GM18499 (cell line): ENCODE measurements at regions not wholly inside any gene's neighbourhood (a gene's known extent, or its start where the extent isn't known, plus 50 kb on each side); places are given as distances from the start of the nearest gene placed in this dataset.

ENCODE experiments used
- ATAC-seq: cut with Tn5 transposase; IDR thresholded peaks from one replicate; pipeline ENCODE4 v1.9.1; 2021; ENCODE audit warnings: moderate number of reproducible peaks; ENCODE audit not compliant: insufficient read depth, unreplicated experiment

DNA sequence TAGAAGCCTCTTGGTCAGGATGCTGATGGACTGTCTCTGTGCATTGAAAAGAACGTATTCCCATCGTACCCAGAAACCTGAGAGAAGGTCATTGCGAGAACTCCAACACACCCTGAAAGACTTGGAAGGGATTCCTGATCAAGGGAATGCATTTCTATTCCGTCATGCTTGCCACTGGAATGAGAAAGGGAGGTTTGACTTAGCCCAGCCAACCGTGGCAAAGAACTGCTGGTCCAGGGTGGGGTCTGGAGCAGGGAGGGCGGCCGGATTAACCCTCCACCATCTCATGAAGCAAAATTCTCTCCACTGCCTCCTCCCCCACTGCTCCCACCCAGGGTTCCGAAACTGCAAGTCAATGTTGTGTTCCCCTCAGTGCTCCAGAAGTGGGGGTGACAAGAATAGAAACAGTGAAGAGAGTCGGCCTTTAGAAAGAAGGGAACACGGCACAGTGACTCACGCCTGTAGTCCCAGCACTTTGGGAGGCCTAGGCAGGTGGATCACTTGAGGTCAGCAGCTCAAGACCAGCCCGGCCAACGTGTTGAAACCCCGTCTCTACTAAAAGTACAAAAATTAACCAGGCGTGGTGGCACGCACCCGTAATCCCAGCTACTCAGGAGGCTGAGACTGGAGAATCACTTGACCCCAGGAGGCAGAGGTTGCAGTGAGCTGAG lies 137.5 kb upstream of the MGMT start:
- ATAC-seq, result no peak

- no peak for ATAC-seq
Observed at GRCh38 chr10:129330211-129330610, 136.8 kb upstream of the MGMT start.

DNA sequence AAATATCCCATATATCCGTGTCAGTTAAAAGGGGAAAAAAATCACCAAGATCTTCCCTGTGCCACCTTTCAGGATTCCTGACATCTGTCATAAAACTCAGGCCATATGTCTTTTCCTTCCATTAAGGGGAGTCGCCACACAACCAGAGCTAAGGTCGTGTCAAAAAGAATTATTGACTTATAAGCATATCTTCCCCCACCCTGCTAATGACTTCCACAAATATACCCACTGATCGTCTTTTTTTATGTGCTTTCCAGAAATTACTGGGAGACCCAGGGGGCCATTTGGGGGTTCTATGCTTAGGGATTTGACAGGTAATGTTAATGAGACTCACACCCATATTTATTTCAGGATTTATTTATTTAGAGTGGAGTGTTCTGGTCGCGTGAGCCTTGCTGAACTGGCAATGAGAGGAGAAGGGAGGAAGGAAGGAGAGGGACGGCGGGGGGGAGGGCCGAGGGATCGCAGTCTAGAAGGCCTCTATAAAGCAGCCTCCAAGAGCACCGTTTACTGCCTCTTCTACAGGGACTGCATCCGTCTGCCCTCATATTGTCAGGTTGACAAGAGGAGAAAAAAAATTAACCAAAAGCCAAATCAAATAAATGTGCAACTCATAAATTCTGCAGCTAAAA lies 135.7 kb upstream of the MGMT start:
- ATAC-seq, result no peak

GRCh38 chr10:129331839-129332220 lies 135.2 kb upstream of the MGMT start:
- ATAC-seq, result no peak

DNA sequence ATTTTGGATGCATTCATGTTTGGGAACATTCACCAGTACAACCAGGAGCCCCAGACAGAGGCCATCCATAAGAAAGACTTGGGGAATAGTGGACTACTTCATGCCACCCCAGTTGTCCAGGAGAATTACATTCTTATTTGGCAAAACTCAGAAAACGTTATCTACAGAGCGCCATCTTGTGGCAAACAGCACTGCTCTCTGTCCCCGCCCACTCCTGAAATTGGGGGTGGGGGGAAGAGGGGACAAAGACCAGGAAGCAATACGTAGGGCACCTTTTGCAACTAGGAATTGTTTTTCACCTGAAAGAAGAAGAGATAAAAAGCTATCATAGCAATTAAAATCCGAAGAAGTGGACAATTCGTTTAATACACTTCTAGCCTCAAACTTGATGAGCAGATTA lies 134.6 kb upstream of the MGMT start:
- no peak for ATAC-seq

- ATAC-seq, result no peak
Observed at GRCh38 chr10:129333706-129334105, 133.3 kb upstream of the MGMT start.

- no peak for ATAC-seq
Observed at GRCh38 chr10:129334266-129334665, 132.8 kb upstream of the MGMT start.

- ATAC-seq, result no peak
Observed at GRCh38 chr10:129335396-129335795, 131.6 kb upstream of the MGMT start.

DNA sequence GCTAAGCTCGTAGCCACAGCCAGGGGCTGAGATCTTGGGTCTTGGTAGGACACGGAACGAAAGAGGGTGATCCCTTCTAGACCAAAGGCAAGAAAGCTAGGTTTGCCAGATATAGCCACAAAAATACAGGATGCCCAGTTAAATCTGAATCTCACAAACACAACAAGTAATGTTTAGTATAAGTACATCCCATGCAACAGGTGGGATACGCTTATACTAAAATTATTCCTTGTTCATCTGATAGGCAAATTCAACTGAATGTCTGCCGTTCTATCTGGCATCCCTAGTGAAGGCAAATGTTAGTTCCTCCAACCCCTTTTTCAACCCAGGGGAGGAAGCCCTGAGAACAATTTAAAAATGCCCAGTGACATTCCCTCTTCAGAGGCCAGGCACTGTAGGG lies 131.1 kb upstream of the MGMT start:
- no peak for ATAC-seq

DNA sequence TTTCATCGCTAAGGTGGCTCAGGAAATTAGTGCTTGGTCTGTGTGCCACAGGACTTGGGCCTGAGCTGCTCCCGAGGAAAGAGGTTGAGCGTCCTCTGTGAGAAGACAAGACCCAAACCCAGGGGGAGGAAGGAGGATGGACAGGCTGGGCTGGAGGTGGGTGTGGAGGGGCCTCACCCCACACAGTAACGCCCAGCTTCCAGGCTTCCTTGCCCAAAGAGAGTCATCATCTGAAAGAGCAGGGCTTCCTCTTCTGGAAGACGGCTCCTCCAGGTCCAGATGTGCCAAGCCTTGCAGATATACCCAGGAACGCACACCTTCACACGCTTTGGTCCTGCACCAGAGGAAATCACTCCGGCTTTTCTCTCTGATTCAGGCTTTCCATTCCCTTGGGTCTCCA lies 127.8 kb upstream of the MGMT start:
- no peak for ATAC-seq

DNA sequence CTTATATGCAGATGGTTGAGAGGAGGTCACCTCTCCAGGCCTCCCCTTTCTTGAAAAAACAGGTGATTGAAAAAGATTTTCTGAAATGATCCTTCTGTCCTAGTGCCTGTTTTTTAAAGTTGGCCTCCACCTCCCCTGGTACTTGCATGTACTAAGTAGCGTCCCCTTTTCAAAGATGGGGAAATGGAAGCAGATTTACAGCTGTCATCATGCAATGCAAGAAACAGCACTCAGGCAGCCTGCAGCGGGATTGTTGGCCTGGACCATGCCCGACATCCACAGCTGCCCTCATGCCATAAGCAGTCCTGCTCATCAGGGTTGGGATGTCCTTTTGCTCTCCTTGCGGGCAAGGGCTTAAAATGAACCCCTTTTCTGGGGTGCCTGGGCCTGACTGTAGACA lies 127.2 kb upstream of the MGMT start:
- no peak for ATAC-seq

GRCh38 chr10:129341087-129341486 lies 126.0 kb upstream of the MGMT start:
- no peak for ATAC-seq

DNA sequence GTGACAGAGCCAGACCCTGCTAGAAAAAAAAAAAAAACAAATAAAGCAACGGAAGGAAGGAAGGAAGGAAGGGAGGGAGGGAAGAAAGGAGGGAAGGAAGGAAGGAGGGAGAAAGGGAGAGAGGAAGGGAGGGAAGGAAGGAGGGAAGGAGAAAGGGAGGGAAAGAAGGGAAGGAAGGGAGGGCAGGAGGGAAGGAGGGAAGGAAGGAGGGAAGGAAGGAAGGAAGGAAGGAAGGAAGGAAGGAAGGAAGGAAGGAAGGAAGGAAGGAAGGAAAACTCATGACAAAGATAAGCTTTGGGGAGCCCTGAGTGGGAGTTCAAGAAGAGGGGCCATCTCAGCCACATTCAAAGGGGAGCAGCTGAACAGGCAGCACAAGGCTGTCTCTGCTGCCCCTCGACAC lies 124.7 kb upstream of the MGMT start:
- ATAC-seq, result no peak

- no peak for ATAC-seq
Observed at GRCh38 chr10:129343141-129343540, 123.9 kb upstream of the MGMT start.

- ATAC-seq, result no peak
Observed at GRCh38 chr10:129344103-129344502, 122.9 kb upstream of the MGMT start.

GRCh38 chr10:129344731-129345355 lies 122.2 kb upstream of the MGMT start:
- no peak for ATAC-seq

DNA sequence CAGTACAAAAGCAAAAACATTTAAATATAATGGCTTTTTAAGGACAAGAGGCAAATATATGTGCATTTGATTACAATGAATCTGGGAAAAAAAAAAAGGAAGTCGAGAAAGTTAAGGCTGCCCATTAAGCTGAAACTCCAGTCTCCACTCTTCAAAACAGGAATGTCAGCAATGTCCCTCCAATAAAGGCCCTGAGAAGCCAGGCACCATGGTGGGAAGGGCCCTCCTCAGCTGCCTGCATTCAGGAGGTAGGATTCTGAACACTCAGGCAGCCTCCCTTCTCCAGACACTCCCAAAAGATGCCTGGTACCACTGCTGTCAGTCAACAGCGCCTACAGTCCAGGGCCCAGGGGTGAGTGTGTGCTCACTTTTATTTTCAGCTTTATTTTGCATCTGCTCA lies 121.3 kb upstream of the MGMT start:
- no peak for ATAC-seq

DNA sequence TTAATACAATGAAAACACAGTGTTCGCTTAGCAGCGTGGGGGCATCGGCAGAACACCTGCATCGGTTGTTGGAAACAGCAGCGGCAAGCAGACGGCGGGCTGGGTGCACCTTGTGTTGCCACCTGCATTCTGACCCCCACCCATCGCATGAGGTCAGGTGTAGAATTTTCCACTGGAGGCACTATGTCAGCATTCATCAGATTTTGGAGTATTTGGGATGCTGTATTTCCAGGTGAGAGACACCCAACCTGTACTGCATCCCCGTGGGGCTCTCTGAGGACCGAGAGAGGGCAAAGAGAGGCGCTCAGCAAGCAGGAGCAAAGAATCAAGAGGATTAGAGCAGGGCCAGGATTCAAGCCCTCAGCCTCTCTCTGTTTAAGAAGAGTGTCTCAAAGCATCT lies 116.4 kb upstream of the MGMT start:
- no peak for ATAC-seq

DNA sequence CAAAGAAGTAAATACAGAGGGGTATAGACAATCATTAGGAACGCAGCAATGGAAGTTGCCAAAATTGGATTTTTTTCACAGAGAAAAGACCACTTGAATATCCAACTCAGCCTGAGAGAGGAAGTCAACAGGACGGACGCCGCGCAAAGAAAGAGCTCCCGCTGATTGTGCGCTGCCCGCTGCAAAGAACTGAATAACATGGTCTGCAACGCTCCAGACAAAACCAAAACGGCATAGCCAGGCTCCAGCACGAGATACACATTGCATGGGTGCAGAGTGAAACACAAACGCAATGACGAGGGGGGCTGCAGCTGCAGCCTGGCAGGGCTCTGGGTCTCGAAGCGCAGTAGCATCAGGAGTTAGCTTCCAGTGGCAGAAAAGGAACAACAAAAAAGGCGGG lies 113.9 kb upstream of the MGMT start:
- no peak for ATAC-seq

DNA sequence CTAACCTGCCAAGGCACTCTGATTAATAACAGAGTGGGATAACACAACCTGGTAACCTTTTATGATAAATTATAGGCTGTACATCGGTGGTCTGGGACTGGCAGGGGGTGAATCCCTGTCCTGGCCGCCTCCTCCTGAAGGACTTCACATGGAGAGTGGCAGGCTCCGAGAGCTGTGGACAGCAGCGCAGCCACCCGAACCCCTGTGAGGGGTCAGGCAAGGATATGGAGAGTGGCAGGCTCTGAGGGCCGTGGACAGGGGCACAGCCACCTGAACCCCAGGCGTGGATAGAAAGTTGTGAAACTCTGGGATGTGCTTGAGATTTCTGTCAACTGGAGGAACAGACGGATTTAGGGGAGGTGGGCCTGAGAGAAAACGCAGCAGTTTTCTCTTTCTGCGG lies 107.0 kb upstream of the MGMT start:
- no peak for ATAC-seq

GRCh38 chr10:129361676-129362376 lies 105.2 kb upstream of the MGMT start:
- ATAC-seq, result no peak
